ENCODE measurements at regions not wholly inside any gene's neighbourhood (a gene's known extent, or its start where the extent isn't known, plus 50 kb on each side); places are given as distances from the start of the nearest gene placed in this dataset.
A peak's percentile ranks its signal among the peaks of the same experiment; 100 is the strongest.

GRCh38 chr14:97539411-97539795 is 742.2 kb downstream of the VRK1 start:
- CTCF ChIA-PET, result no interaction called here
- peak overlapping the region; percentile 40 for H3K27ac Mint-ChIP-seq
- no peak overlapping the region for H3K4me3 Mint-ChIP-seq
- DNase-seq, result no peak
- no peaks in the 10 kb centered on the region for H3K9me3 Mint-ChIP-seq
- POLR2A ChIA-PET, result no interaction called here
- peaks cover 44% of the 10 kb centered on the region for H3K4me1 Mint-ChIP-seq
- H3K36me3 Mint-ChIP-seq (ENCODE audit: low read depth), result no peaks in the 10 kb centered on the region
- H3K27me3 Mint-ChIP-seq, result no peaks in the 10 kb centered on the region

GRCh38 chr14:97539884-97540283 is 742.7 kb downstream of the VRK1 start:
- CTCF ChIA-PET, result no interaction called here
- Mint-ChIP-seq H3K27me3 (no peaks in the 10 kb centered on the region), H3K36me3 (ENCODE audit: low read depth) (no peaks in the 10 kb centered on the region), H3K27ac (no peak overlapping the region), H3K4me1 (peaks cover 49% of the 10 kb centered on the region), H3K4me3 (no peak overlapping the region), H3K9me3 (no peaks in the 10 kb centered on the region)
- no peak for DNase-seq
- POLR2A ChIA-PET, result no interaction called here

- Mint-ChIP-seq H3K4me3 (no peak overlapping the region), H3K27me3 (no peaks in the 10 kb centered on the region), H3K9me3 (no peaks in the 10 kb centered on the region), H3K36me3 (ENCODE audit: low read depth) (no peaks in the 10 kb centered on the region), H3K27ac (no peak overlapping the region), H3K4me1 (peaks cover 45% of the 10 kb centered on the region)
- CTCF ChIA-PET, result no interaction called here
- POLR2A ChIA-PET, result interaction anchor here (0.9 to 1.0 kb wide), 2 partner anchors 135 to 581 kb away, joined by 3 read pairs; no protein-coding TSS in a partner anchor
- DNase-seq, result no peak
Observed at GRCh38 chr14:97543221-97543620, 746.0 kb downstream of the VRK1 start.

- no peaks in the 10 kb centered on the region for H3K27me3 Mint-ChIP-seq
- ChIA-PET POLR2A (interaction anchor here (0.9 kb wide), 1 partner anchor 582 kb away, joined by 3 read pairs; no protein-coding TSS in a partner anchor), CTCF (interaction anchor here (0.7 kb wide), 1 partner anchor 83 kb away, joined by 4 read pairs; no protein-coding TSS in a partner anchor)
- no peak for DNase-seq
- no peaks in the 10 kb centered on the region for H3K9me3 Mint-ChIP-seq
- peak overlapping the region; percentile 26 for H3K27ac Mint-ChIP-seq
- no peaks in the 10 kb centered on the region for H3K36me3 Mint-ChIP-seq (ENCODE audit: low read depth)
- peaks cover 39% of the 10 kb centered on the region for H3K4me1 Mint-ChIP-seq
- no peak overlapping the region for H3K4me3 Mint-ChIP-seq
Observed at GRCh38 chr14:97543816-97544215, 746.6 kb downstream of the VRK1 start.

- Mint-ChIP-seq H3K27me3 (no peaks in the 10 kb centered on the region), H3K36me3 (ENCODE audit: low read depth) (no peaks in the 10 kb centered on the region), H3K27ac (peak overlapping the region; percentile 40), H3K4me1 (peaks cover 31% of the 10 kb centered on the region), H3K9me3 (no peaks in the 10 kb centered on the region), H3K4me3 (no peak overlapping the region)
- DNase-seq, result no peak
- ChIA-PET CTCF (interaction anchor here (0.7 kb wide), 1 partner anchor 84 kb away, joined by 4 read pairs; no protein-coding TSS in a partner anchor), POLR2A (no interaction called here)
Observed at GRCh38 chr14:97544571-97544970, 747.4 kb downstream of the VRK1 start.

- Mint-ChIP-seq H3K36me3 (ENCODE audit: low read depth) (no peaks in the 10 kb centered on the region), H3K9me3 (no peaks in the 10 kb centered on the region), H3K4me3 (no peak overlapping the region), H3K4me1 (peaks cover 21% of the 10 kb centered on the region), H3K27ac (no peak overlapping the region), H3K27me3 (no peaks in the 10 kb centered on the region)
- ChIA-PET POLR2A (no interaction called here), CTCF (no interaction called here)
- no peak for DNase-seq
Observed at GRCh38 chr14:97546491-97547230, 749.5 kb downstream of the VRK1 start.

- Mint-ChIP-seq H3K27ac (no peak overlapping the region), H3K36me3 (ENCODE audit: low read depth) (no peaks in the 10 kb centered on the region), H3K4me1 (no peaks in the 10 kb centered on the region), H3K4me3 (no peak overlapping the region), H3K27me3 (no peaks in the 10 kb centered on the region), H3K9me3 (no peaks in the 10 kb centered on the region)
- ChIA-PET CTCF (no interaction called here), POLR2A (no interaction called here)
- DNase-seq, result no peak
Observed at GRCh38 chr14:97550463-97550862, 753.3 kb downstream of the VRK1 start.

- ChIA-PET POLR2A (no interaction called here), CTCF (no interaction called here)
- H3K9me3 Mint-ChIP-seq, result peaks cover 7% of the 10 kb centered on the region
- H3K27me3 Mint-ChIP-seq, result peaks cover 3% of the 10 kb centered on the region
- H3K4me3 Mint-ChIP-seq, result no peak overlapping the region
- no peaks in the 10 kb centered on the region for H3K4me1 Mint-ChIP-seq
- no peak overlapping the region for H3K27ac Mint-ChIP-seq
- DNase-seq, result no peak
- H3K36me3 Mint-ChIP-seq (ENCODE audit: low read depth), result peaks cover 7% of the 10 kb centered on the region
Observed at GRCh38 chr14:97554597-97554996, 757.4 kb downstream of the VRK1 start.

GRCh38 chr14:97564334-97564733 is 767.2 kb downstream of the VRK1 start:
- no peak for DNase-seq
- no peaks in the 10 kb centered on the region for H3K4me1 Mint-ChIP-seq
- peaks cover 6% of the 10 kb centered on the region for H3K36me3 Mint-ChIP-seq (ENCODE audit: low read depth)
- ChIA-PET POLR2A (no interaction called here), CTCF (no interaction called here)
- H3K9me3 Mint-ChIP-seq, result peaks cover 34% of the 10 kb centered on the region
- no peak overlapping the region for H3K27ac Mint-ChIP-seq
- peaks cover 6% of the 10 kb centered on the region for H3K27me3 Mint-ChIP-seq
- no peak overlapping the region for H3K4me3 Mint-ChIP-seq

GRCh38 chr14:97571201-97571600 is 774.0 kb downstream of the VRK1 start:
- no peak for DNase-seq
- H3K36me3 Mint-ChIP-seq (ENCODE audit: low read depth), result peaks cover 6% of the 10 kb centered on the region
- no peaks in the 10 kb centered on the region for H3K4me1 Mint-ChIP-seq
- peaks cover 11% of the 10 kb centered on the region for H3K9me3 Mint-ChIP-seq
- ChIA-PET CTCF (no interaction called here), POLR2A (no interaction called here)
- no peaks in the 10 kb centered on the region for H3K27me3 Mint-ChIP-seq
- no peak overlapping the region for H3K4me3 Mint-ChIP-seq
- H3K27ac Mint-ChIP-seq, result no peak overlapping the region

- no peak overlapping the region for H3K27ac Mint-ChIP-seq
- peaks cover 6% of the 10 kb centered on the region for H3K36me3 Mint-ChIP-seq (ENCODE audit: low read depth)
- H3K27me3 Mint-ChIP-seq, result no peaks in the 10 kb centered on the region
- no peak overlapping the region for H3K4me3 Mint-ChIP-seq
- POLR2A ChIA-PET, result no interaction called here
- CTCF ChIA-PET, result no interaction called here
- no peaks in the 10 kb centered on the region for H3K4me1 Mint-ChIP-seq
- no peak for DNase-seq
- H3K9me3 Mint-ChIP-seq, result peaks cover 11% of the 10 kb centered on the region
Observed at GRCh38 chr14:97571866-97572555, 774.8 kb downstream of the VRK1 start.

- Mint-ChIP-seq H3K4me3 (no peak overlapping the region), H3K36me3 (ENCODE audit: low read depth) (peaks cover 6% of the 10 kb centered on the region), H3K9me3 (peaks cover 9% of the 10 kb centered on the region), H3K4me1 (no peaks in the 10 kb centered on the region), H3K27me3 (no peaks in the 10 kb centered on the region), H3K27ac (no peak overlapping the region)
- CTCF ChIA-PET, result interaction anchor here (0.6 kb wide), 1 partner anchor 816 kb away, joined by 5 read pairs; no protein-coding TSS in a partner anchor
- POLR2A ChIA-PET, result no interaction called here
- DNase-seq, result no peak
Observed at GRCh38 chr14:97572583-97573458, 775.6 kb downstream of the VRK1 start.

- Mint-ChIP-seq H3K27ac (no peak overlapping the region), H3K27me3 (no peaks in the 10 kb centered on the region), H3K9me3 (peaks cover 9% of the 10 kb centered on the region), H3K4me3 (no peak overlapping the region), H3K36me3 (ENCODE audit: low read depth) (peaks cover 6% of the 10 kb centered on the region), H3K4me1 (no peaks in the 10 kb centered on the region)
- CTCF ChIA-PET, result no interaction called here
- DNase-seq, result no peak
- POLR2A ChIA-PET, result no interaction called here
Observed at GRCh38 chr14:97575677-97576076, 778.5 kb downstream of the VRK1 start.
